ENCODE measurements at regions not wholly inside any gene's neighbourhood (a gene's known extent, or its start where the extent isn't known, plus 50 kb on each side); places are given as distances from the start of the nearest gene placed in this dataset.

DNA sequence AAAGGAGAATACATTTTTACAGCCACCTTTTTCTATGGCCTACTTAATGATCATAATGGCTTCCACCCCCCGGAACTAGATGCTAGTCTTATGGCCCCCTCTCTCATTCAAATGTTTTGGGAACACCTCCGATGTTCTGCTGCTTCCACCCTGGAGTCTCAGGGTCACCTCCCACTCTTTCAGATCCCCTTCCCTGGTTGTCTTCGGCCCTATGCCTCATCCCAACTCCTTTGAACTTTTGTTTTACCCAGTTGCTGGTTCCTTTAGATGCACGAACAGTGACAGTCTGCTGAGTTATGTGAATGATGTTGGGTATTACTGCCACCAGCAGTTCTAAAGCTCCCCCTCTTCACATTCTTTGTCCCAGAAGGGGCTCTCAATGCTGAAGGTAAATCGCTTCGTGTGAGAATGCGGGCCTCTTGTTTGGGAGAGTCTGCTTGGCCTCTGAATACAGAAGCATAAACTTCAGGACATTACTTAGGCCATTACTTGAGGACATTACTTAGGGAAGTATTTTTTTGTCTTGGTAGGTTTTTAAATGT lies 309.1 kb downstream of the SOX4 start:
- WGBS (ENCODE audit: low lambda C conversion rate), result 92% methylated on average over 7 of the region's 7 CpGs
- POLR2A ChIA-PET, result no interaction called here
- H4K20me1 ChIP-seq (ENCODE audit: insufficient read depth), result no peaks in the 10 kb centered on the region
- H3K4me1 ChIP-seq (ENCODE audit: control insufficient read depth in 1 of 2, insufficient read depth in 2 of 2, low read depth in 1 of 2, low read length in 1 of 2), result no peaks in the 10 kb centered on the region; a peak in 2 of 4 replicates
- no peaks in the 10 kb centered on the region for H3K9me2 ChIP-seq
- H3K9me3 ChIP-seq, result no peaks in the 10 kb centered on the region
- H2AFZ ChIP-seq (ENCODE audit: low read depth), result no peak overlapping the region
- DNase-seq, result no peak
- H3K4me3 ChIP-seq (ENCODE audit: low read depth in 2 of 2, low read length in 1 of 2), result no peak overlapping the region
- H3K4me2 ChIP-seq, result no peak overlapping the region
- peaks cover 8% of the 10 kb centered on the region for H3F3A ChIP-seq (replicated peaks; ENCODE audit: insufficient read depth)
- H3K9ac ChIP-seq, result no peak overlapping the region
- H3K36me3 ChIP-seq (replicated peaks in 1 of 2; ENCODE audit: control insufficient read depth in 1 of 2, insufficient read depth in 2 of 2, low read length in 1 of 2), result no peaks in the 10 kb centered on the region
- TF ChIP-seq RCOR1 (IDR thresholded peaks at IDR 0.05; ENCODE audit: low read length) (no peak), FOXM1 (IDR thresholded peaks at IDR 0.05; ENCODE audit: low read depth) (no peak), GABPA (IDR thresholded peaks at IDR 0.05; ENCODE audit: low read depth) (no peak), YY1 (IDR thresholded peaks at IDR 0.05; ENCODE audit: low read depth) (no peak), RXRA (IDR thresholded peaks at IDR 0.05; ENCODE audit: borderline replicate concordance, low read depth) (no peak), FOXJ3 (CRISPR knock-in tag; IDR thresholded peaks at IDR 0.05) (no peak)
- TF ChIP-seq, protein P1, sequence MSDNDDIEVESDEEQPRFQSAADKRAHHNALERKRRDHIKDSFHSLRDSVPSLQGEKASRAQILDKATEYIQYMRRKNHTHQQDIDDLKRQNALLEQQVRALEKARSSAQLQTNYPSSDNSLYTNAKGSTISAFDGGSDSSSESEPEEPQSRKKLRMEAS (IDR thresholded peaks at IDR 0.05; ENCODE audit: low read depth), result no peak
- TF ChIP-seq, protein P2, sequence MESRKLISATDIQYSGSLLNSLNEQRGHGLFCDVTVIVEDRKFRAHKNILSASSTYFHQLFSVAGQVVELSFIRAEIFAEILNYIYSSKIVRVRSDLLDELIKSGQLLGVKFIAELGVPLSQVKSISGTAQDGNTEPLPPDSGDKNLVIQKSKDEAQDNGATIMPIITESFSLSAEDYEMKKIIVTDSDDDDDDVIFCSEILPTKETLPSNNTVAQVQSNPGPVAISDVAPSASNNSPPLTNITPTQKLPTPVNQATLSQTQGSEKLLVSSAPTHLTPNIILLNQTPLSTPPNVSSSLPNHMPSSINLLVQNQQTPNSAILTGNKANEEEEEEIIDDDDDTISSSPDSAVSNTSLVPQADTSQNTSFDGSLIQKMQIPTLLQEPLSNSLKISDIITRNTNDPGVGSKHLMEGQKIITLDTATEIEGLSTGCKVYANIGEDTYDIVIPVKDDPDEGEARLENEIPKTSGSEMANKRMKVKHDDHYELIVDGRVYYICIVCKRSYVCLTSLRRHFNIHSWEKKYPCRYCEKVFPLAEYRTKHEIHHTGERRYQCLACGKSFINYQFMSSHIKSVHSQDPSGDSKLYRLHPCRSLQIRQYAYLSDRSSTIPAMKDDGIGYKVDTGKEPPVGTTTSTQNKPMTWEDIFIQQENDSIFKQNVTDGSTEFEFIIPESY (IDR thresholded peaks at IDR 0.05; ENCODE audit: borderline replicate concordance, low read depth), result no peak
- TF ChIP-seq, protein P3, sequence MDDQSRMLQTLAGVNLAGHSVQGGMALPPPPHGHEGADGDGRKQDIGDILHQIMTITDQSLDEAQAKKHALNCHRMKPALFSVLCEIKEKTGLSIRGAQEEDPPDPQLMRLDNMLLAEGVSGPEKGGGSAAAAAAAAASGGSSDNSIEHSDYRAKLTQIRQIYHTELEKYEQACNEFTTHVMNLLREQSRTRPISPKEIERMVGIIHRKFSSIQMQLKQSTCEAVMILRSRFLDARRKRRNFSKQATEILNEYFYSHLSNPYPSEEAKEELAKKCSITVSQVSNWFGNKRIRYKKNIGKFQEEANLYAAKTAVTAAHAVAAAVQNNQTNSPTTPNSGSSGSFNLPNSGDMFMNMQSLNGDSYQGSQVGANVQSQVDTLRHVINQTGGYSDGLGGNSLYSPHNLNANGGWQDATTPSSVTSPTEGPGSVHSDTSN (IDR thresholded peaks at IDR 0.05), result no peak
- H3K79me2 ChIP-seq (ENCODE audit: insufficient read depth), result no peaks in the 10 kb centered on the region; the same call in 1 of the 2 replicates
- H3K27ac ChIP-seq (ENCODE audit: low read depth in 2 of 2, low read length in 1 of 2), result no peak overlapping the region
- no peaks in the 10 kb centered on the region for H3K27me3 ChIP-seq (ENCODE audit: insufficient read depth)
- CTCF ChIA-PET, result no interaction called here

DNA sequence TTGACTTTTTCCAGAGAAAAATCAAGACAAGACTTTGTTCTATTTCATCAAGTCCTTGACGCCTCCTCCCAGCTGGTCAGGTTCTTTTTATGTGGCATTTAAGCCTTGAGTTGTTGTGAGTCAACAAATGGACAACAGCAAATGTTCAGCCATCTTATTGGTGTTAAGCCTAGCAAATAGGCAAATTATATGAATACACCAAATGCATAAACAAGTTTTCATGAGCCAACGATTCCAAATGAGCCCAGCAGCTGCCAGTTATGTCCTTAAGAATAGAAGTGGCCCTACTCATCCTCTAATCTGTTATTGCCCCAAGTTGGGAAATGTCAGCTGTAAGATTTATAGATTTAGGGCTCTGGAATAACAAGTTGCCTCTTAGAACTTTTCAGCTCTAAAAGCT lies 312.0 kb downstream of the SOX4 start:
- TF ChIP-seq ELF1 (IDR thresholded peaks at IDR 0.05) (no peak), EP300 (IDR thresholded peaks at IDR 0.05; ENCODE audit: borderline replicate concordance in 1 of 2, low read depth in 1 of 2, low read length in 1 of 2) (no peak), SIN3A (IDR thresholded peaks at IDR 0.05; ENCODE audit: borderline replicate concordance, low read depth, low read length) (no peak)
- TF ChIP-seq, protein P1 (IDR thresholded peaks at IDR 0.05; ENCODE audit: low read depth), result no peak

More for the DNA sequence above, 312.0 kb downstream of the SOX4 start:
- Histone ChIP-seq H4K20me1 (ENCODE audit: insufficient read depth) (no peaks in the 10 kb centered on the region), H3K79me2 (ENCODE audit: insufficient read depth) (no peaks in the 10 kb centered on the region; the same call in 1 of the 2 replicates), H3K36me3 (replicated peaks in 1 of 2; ENCODE audit: control insufficient read depth in 1 of 2, insufficient read depth in 2 of 2, low read length in 1 of 2) (no peaks in the 10 kb centered on the region), H3K9me2 (no peaks in the 10 kb centered on the region), H3K4me3 (ENCODE audit: low read depth in 2 of 2, low read length in 1 of 2) (no peak overlapping the region), H3K9ac (no peak overlapping the region), H3K27me3 (ENCODE audit: insufficient read depth) (no peaks in the 10 kb centered on the region), H3K27ac (ENCODE audit: low read depth in 2 of 2, low read length in 1 of 2) (no peak overlapping the region; a peak in 1 of 4 replicates), H3F3A (replicated peaks; ENCODE audit: insufficient read depth) (peaks cover under 1% of the 10 kb centered on the region), H2AFZ (ENCODE audit: low read depth) (no peak overlapping the region), H3K4me1 (ENCODE audit: control insufficient read depth in 1 of 2, insufficient read depth in 2 of 2, low read depth in 1 of 2, low read length in 1 of 2) (peaks cover 0 to 4% of the 10 kb centered on the region in 2 experiments; a peak in 2 of 4 replicates), H3K4me2 (no peak overlapping the region), H3K9me3 (no peaks in the 10 kb centered on the region)
- no peak for DNase-seq
- ChIA-PET CTCF (interaction anchor here (1.0 kb wide), 1 partner anchor 29 kb away, joined by 3 read pairs; no protein-coding TSS in a partner anchor), POLR2A (no interaction called here)
- WGBS (ENCODE audit: low lambda C conversion rate), result 93% methylated on average over 2 of the region's 2 CpGs
